ENCODE measurements at regions not wholly inside any gene's neighbourhood (a gene's known extent, or its start where the extent isn't known, plus 50 kb on each side); places are given as distances from the start of the nearest gene placed in this dataset.
"Not testable (repeated sequence)": the region's sequence is repeated elsewhere in the genome, so short reads cannot be mapped to it uniquely, and the experiment has no call there.

DNA sequence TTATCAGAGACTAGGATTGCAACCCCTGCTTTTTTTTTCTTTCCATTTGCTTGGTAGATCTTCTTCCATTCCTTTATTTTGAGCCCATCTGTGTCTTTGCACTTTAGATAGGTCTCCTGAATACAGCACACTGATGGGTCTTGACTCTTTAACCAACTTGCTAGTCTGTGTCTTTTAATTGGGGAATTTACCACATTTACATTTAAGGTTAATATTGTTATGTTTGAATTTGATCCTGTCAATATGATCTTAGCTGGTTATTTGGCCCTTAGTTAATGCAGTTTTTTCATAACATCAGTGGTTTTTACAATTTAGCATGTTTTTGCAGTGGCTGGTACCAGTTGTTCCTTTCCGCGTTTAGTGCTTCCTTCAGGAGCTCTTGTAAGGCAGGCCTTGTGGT is 437.2 kb downstream of the ARL4A start:
- DNase-seq; in situ Hi-C loops (cut with HindIII; ENCODE audit: low pct_ligation_motif_present, low pct_unique_long_range_greater_than_20kb, low sequenced_read_pairs): not testable (repeated sequence)

DNA sequence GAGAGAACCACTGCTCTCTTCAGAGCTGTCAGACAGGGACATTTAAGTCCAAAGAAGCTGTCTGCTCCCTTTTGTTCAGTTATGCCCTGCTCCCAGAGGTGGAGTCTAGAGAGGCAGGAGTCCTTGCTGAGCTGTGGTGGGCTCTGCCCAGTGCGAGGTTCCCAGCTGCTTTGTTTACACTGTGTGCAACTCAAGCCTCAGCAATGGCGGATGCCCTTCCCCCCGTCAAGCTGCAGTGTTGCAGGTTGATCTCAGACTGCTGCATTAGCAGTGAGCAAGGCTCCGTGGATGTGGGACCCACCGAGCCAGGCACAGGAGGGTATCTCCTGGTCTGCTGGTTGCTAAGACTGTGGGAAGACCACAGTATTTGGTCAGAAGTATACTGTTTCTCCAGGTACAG is 438.9 kb downstream of the ARL4A start:
- in situ Hi-C loops (cut with HindIII; ENCODE audit: low pct_ligation_motif_present, low pct_unique_long_range_greater_than_20kb, low sequenced_read_pairs) = no loop called here
- DNase-seq = no peak

DNA sequence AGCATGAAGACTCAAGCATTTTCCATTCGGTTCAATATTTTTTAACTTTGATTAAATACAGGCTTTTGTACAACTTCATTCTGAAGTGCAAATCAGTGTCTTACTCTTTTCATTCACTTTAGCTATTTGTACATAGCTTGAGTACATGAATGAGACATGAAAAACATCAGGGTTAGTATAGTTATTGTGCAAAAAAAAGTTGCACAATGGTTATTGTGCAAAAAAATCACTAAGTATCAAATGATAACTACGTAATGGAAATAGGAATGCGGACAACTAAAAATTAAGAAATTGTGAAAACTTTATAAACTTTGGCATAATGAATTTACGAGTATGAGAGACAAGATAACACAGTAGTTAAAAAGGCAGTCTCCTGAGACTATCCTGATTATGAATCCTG is 442.9 kb downstream of the ARL4A start:
- DNase-seq = no peak
- in situ Hi-C loops (cut with HindIII; ENCODE audit: low pct_ligation_motif_present, low pct_unique_long_range_greater_than_20kb, low sequenced_read_pairs) = no loop called here

DNA sequence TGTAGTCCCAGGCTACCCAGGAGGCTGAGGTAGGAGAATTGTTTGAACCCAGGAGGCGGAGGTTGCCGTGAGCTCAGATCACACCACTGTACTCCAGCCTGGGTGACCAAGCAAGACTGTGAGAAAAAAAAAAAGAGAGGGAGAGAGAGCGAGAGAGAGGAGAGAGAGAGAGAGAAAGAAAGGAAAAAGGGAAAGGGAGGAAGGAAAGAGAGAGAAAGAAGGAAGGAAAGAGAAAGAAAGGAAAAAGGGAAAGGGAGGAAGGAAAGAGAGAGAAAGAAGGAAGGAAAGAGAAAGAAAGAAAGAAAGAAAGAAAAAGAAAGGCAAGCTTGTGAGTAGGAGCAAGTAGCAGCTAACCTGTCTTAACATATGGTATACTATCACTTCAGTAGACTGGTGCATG is 443.5 kb downstream of the ARL4A start:
- in situ Hi-C loops (cut with HindIII; ENCODE audit: low pct_ligation_motif_present, low pct_unique_long_range_greater_than_20kb, low sequenced_read_pairs); DNase-seq: not testable (repeated sequence)

DNA sequence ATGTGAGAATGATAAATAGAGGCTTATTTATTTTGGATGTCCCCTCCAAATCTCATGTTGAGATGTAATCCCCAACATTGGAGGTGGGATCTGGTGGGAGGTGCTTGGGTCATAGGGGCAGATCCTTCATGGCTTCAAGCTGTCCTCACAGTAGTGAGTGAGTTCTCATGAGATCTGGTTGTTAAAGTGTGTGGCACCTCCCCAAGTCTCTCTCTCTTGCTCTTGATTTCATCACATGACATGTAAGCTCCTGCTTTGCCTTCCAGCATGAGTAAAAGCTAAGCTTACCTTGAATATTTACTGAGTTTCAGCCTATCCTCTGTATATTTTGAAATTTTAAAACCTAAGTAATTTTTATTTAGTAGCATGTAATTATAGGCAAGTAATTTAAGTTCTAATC is 444.9 kb downstream of the ARL4A start:
- in situ Hi-C loops (cut with HindIII; ENCODE audit: low pct_ligation_motif_present, low pct_unique_long_range_greater_than_20kb, low sequenced_read_pairs) = no loop called here
- DNase-seq = no peak

DNA sequence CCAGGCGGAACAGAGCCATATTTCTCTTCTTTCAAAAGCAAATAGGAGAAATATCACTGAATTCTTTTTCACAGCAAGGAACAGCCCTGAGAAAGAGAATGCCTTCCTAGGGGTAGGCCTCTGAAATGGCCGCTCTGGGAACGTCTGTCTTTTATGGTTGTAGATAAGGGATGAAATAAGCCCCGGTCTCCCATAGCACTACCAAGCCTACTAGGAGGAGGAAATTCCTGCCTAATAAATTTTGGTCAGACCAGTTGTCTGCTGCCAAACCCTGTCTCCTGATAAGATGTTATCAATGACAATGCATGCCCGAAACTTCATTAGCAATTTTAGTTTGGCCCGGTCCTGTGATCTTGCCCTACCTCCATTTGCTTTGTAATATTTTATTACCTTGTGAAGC is 448.9 kb downstream of the ARL4A start:
- DNase-seq; in situ Hi-C loops (cut with HindIII; ENCODE audit: low pct_ligation_motif_present, low pct_unique_long_range_greater_than_20kb, low sequenced_read_pairs): not testable (repeated sequence)

DNA sequence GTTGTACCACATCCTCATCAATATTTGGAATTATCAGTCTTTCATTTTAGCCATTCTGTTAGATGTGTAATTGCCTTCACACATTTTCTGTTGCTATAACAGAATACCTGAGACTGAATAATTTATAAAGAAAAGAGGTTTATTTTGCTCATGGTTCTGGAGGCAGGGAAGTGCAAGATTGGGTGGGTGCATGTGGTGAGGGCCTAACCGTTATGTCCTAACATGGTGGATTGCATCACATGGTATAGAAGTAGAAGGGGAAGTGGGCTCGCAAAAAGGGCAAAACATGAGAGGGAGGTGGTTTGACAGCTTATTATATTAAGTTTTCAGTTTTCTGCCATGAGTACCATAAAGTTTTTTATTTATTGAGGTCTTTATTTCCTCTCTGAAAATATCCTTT is 452.0 kb downstream of the ARL4A start:
- DNase-seq = no peak
- in situ Hi-C loops (cut with HindIII; ENCODE audit: low pct_ligation_motif_present, low pct_unique_long_range_greater_than_20kb, low sequenced_read_pairs) = no loop called here

DNA sequence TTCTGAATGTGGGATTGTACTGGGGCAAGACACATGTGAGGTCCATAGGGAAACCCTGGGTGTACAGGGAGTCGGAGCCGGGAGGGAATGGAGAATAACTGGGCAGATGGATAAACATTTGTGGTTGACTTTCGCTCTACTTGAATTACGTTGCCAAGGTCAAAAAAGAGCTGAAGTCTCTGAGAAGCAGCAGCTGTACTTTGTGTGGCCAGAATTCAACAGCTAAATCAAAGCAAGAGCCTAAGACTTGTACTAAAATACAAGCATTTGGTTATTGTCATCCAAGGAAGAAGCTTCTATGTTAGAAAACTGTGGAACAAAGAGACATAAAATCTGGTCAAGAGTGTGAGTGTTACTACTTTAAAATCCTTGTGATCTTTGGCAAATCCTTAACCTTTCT is 457.2 kb downstream of the ARL4A start:
- in situ Hi-C loops (cut with HindIII; ENCODE audit: low pct_ligation_motif_present, low pct_unique_long_range_greater_than_20kb, low sequenced_read_pairs) = no loop called here

DNA sequence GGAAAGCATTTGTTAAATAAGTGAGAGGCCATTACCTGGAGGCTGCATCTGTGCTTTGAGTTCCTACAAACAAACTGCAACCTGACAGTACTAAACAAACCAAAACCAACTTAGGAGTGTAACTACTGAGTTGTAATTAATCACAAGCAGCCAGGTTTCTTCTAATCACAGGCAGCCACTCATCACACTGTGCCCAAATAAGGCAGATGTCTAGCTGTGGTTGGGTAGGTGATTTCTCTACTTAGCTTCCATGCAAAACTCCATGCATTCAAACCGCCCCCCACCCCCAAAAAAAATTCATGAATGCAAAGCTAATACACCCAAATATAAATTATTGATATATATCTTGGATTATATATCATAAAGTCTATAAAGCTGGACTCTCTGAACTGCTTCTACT is 461.1 kb downstream of the ARL4A start:
- no peak for DNase-seq
- in situ Hi-C loops (cut with HindIII; ENCODE audit: low pct_ligation_motif_present, low pct_unique_long_range_greater_than_20kb, low sequenced_read_pairs) = no loop called here

More for the DNA sequence above, 457.2 kb downstream of the ARL4A start:
- DNase-seq = no peak

DNA sequence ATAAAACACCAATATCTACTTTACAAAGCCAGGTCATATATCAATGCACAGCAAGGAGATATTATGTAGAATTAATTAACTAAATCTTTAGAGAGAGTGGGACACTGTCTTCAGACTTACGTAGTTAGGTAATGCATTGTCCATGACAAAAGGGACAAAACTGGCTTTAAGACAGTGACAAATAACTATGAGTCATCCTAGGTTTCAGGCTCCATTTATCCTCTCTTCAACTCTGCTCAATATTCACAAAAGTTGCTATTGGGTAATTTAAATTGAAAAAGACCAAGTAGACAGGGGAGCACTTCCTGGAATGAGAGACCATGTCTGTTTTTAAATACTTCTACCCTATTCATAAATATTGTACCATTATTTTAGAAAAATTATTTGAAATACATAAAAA is 464.5 kb downstream of the ARL4A start:
- no peak for DNase-seq
- in situ Hi-C loops (cut with HindIII; ENCODE audit: low pct_ligation_motif_present, low pct_unique_long_range_greater_than_20kb, low sequenced_read_pairs) = no loop called here

DNA sequence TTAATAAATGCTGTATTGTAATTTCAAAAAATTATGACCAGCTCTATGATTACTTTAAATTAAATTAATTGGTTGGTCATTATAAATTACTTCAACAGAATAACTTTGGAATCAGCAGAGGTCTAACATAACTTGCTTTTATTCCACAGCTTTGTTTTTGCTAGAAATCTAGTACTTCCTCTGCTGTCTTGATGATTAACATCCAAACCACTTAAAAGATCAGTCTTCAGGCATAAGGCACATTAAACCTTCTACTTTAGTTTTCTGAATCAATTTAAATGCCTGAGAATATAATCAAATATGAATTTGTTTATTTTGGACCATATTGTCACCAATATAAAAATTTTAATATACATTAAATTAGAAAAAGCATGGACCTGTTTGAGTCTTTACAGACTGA is 465.3 kb downstream of the ARL4A start:
- no peak for DNase-seq
- in situ Hi-C loops (cut with HindIII; ENCODE audit: low pct_ligation_motif_present, low pct_unique_long_range_greater_than_20kb, low sequenced_read_pairs) = no loop called here

DNA sequence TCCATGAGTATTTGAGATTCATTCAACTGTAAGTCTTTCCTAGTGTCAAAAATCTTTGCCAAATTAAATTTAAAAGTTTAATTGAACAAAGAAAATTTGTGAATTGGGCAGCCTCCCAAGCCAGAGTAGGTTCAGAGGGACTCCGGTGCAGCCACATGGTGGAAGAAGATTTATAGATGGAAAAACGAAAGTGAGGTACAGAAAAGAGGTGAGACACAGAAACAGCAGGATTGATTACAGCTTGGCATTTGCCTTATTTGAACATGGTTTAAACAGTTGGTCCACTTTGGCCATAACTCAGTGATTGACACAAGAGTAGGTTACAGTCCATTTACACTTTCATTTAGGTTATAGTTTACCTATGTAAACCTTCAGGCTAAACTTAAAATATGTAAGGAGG is 465.8 kb downstream of the ARL4A start:
- in situ Hi-C loops (cut with HindIII; ENCODE audit: low pct_ligation_motif_present, low pct_unique_long_range_greater_than_20kb, low sequenced_read_pairs) = no loop called here
- no peak for DNase-seq

DNA sequence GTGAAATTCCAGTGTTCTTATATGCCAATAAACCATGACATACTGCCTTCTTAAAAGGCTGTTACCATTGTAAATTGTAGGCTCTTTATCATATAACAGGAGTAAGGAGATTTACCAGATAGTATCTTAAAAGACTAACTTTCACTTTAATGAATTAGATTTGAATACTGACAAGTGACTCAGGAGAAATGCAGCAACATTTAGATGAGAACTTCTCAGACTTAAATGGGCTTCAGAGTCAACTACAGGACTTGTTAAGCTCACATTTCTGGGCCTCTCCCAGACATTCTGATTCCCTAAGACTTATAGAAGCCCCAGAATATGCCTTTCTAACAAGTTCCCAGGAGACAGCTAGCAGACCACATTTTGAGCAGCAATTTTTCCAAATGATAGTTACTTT is 466.3 kb downstream of the ARL4A start:
- in situ Hi-C loops (cut with HindIII; ENCODE audit: low pct_ligation_motif_present, low pct_unique_long_range_greater_than_20kb, low sequenced_read_pairs) = no loop called here
- no peak for DNase-seq

DNA sequence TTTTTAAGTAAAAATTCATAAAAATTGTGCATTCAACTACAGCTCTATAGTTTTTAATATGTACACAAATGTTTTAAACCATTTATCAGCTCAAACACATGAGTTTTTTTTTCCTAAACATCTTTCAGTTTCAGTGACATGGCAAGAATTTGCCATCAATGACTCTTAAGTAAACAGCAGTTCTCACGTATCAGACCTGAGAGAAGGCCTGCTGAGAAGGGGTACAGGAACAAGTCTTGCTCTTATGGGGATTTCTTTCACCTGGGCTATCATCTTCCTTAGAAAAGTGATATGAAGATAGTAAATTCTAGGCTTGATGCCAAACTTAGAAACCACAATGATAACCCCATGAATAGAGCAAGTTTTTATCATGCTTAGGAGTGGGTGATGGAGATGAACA is 467.8 kb downstream of the ARL4A start:
- no peak for DNase-seq
- in situ Hi-C loops (cut with HindIII; ENCODE audit: low pct_ligation_motif_present, low pct_unique_long_range_greater_than_20kb, low sequenced_read_pairs) = no loop called here

DNA sequence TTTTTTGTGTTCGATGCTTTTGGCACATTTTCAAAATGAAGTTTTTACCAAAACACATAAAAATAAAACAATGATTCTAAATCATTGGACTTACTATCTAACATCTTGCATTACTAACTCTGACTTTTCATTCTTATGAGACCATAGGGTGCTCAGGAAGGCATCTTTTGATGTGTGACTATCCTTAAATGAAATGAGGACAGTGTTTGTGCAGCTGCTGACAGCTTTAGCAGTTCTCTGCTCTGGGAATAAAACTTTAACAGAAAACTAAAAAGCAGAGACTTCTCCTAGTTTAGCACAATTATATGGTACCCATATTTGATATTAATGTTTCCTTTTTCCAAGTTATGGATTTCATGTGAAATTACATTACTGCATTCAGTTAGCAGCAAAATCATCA is 471.6 kb downstream of the ARL4A start:
- in situ Hi-C loops (cut with HindIII; ENCODE audit: low pct_ligation_motif_present, low pct_unique_long_range_greater_than_20kb, low sequenced_read_pairs) = no loop called here
- DNase-seq = no peak

DNA sequence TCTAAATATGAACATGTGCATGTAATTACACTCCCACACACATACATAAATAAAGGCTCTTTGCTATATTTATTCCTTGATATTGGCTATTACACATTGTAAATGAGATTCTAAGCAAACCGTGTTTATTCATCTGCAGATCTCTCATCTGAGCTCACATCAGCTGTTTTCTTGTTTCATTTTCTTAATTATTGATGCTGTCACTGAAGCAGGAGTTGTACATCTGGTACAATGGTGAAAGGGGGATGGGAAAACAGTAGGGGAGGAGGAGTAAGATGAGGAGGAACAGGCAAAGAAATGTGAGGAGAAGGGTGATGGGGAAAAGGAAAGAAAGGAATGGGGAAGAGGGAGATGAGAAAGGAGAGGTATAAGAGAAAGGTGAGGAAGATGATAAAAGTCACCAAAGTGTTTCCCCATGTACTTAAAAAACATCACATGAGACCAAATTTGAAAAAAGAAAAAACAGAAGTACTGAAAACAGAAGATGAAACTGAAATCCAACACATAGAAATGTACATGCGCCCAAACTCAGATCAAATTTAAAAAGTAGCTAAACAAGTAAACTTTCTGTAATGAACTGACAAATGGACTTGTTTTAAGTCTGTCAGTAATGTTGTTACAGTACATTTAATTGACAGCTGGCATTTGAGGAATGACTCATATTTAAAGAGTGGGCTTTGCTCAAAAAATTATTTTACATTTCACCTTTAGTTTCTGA is 472.2 kb downstream of the ARL4A start:
- DNase-seq = no peak
- in situ Hi-C loops (cut with HindIII; ENCODE audit: low pct_ligation_motif_present, low pct_unique_long_range_greater_than_20kb, low sequenced_read_pairs) = no loop called here

DNA sequence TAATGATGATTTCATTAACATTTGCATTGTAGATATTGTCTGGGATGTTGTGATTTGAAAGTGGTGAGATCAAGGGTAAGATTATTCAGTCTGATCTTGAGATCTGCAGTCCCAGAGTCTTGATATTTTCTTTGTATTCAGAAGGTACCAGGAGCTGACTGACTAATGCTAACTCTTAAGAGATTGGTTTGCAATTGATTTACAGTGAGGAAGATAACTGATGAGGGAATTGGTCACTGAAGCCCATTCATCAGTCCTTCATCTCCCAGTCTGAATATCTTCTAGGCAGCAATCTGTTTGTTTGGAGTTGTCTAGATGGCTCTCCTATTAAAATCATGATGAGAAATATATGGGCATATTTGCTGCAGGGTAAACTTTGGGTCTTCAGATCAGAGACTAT is 473.7 kb downstream of the ARL4A start:
- in situ Hi-C loops (cut with HindIII; ENCODE audit: low pct_ligation_motif_present, low pct_unique_long_range_greater_than_20kb, low sequenced_read_pairs) = no loop called here
- DNase-seq = no peak

DNA sequence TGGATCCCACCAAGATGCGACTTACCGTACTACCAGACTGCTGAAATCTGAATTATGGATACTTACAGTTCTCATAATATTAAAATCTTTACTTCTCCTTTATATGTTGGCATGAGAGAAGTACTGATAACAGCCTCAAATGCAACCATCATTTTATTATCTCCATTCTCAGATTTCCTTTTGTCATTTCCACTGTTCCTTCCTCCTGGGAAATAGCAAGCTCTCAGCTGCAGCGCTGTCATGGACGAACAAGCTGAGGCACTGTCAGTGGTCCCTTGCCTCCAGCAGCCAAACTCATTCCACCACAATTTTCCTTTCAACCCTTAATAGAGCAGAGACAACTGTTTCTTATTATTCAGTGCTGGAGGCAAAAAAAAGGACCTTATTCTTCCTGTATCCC is 478.4 kb downstream of the ARL4A start:
- DNase-seq = no peak
- in situ Hi-C loops (cut with HindIII; ENCODE audit: low pct_ligation_motif_present, low pct_unique_long_range_greater_than_20kb, low sequenced_read_pairs) = no loop called here

DNA sequence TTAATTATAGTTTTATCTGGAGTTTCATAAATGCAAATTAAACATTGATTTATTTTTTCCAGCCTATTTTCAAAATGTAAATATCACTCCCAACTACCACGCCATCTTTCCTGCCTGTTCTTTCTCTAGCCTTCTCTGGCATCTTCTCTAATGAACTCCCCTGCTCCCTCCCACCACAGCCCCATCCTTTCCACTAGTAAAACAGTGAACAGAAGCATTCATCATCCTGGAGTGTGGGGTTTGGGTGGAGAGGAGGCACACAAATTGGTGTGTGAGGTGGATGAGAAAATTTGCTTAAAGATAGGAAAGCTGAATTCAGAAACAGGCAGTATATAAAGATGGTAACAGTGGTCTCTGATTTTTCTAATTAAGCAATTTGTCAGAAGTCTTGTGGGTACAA is 479.4 kb downstream of the ARL4A start:
- no peak for DNase-seq
- in situ Hi-C loops (cut with HindIII; ENCODE audit: low pct_ligation_motif_present, low pct_unique_long_range_greater_than_20kb, low sequenced_read_pairs) = no loop called here

DNA sequence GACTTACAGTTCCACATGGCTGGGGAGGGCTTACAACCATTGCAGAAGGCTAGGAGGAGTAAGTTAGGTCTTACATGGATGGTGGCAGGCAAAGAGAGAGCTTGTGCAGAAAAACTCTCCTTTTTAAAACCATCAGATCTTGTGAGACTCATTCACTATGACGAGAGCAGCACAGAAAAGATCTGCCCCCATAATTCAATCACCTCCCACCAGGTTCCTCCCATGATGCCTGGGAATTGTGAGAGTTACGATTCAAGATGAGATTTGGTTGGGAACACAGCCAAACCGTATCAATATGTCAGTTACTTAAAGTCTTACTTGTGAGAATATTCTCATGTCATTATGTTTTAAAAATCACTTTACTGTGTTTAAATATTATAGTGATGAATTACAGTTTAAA is 481.9 kb downstream of the ARL4A start:
- in situ Hi-C loops (cut with HindIII; ENCODE audit: low pct_ligation_motif_present, low pct_unique_long_range_greater_than_20kb, low sequenced_read_pairs) = no loop called here
- no peak for DNase-seq

DNA sequence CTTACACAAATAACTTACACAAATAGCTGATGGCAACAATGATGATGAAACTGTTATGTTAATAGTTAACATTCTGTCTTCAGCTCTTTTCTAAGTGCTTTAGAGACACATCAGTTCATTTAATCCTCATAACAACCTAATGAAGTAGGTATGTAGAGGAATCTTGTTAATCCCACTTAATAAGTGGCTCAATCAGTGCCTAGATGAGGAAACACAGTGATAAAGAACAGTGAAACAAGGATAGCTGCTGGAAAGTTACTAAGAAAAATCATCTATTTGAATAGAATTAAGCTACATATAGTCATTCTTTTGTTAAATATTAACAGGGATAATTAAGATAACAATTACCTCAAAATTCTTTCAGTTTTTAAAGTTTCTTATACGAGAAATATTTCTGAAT is 487.6 kb downstream of the ARL4A start:
- no peak for DNase-seq
- in situ Hi-C loops (cut with HindIII; ENCODE audit: low pct_ligation_motif_present, low pct_unique_long_range_greater_than_20kb, low sequenced_read_pairs) = no loop called here

Data from ACHN (cell line).